Activated naive CD8-positive, alpha-beta T cell treated with anti-CD3 and anti-CD28 coated beads, Interleukin-2, amount 10 ng/mL, durations not matched to agents 7 days and 5 days (primary cell): ENCODE measurements at regions not wholly inside any gene's neighbourhood (a gene's known extent, or its start where the extent isn't known, plus 50 kb on each side); places are given as distances from the start of the nearest gene placed in this dataset.
"Not testable (repeated sequence)": the region's sequence is repeated elsewhere in the genome, so short reads cannot be mapped to it uniquely, and the experiment has no call there.

Experiments used
- ATAC-seq: fragments of 150-1000 bp; cut with Tn5 transposase; one replicate; pipeline ENCODE4 v1.10.0; 2021; ENCODE audit warnings: low read depth, moderate library complexity
- POLR2A ChIA-PET: fragments of 350-600 bp; sonication (Branson Sonifier 250); formaldehyde crosslinking; loops from one replicate; lab custom pipeline; 2021; ENCODE audit warnings: antibody characterized with exemption; lab: Charles Lee
- DNase-seq: peaks from one replicate; pipeline ENCODE4 v3.0.0; 2021
- H3K27ac Mint-ChIP-seq: one replicate; pipeline ENCODE4 v1.8.0; 2022; ENCODE audit warnings: mild to moderate bottlenecking, mixed read lengths
- H3K27me3 Mint-ChIP-seq: one replicate; pipeline ENCODE4 v1.8.0; 2022; ENCODE audit warnings: mild to moderate bottlenecking, moderate library complexity, mixed read lengths
- H3K36me3 Mint-ChIP-seq: one replicate; pipeline ENCODE4 v1.8.0; 2021; ENCODE audit warnings: mild to moderate bottlenecking, mixed read lengths
- H3K4me1 Mint-ChIP-seq: one replicate; pipeline ENCODE4 v1.8.0; 2021; ENCODE audit warnings: mixed read lengths
- H3K4me3 Mint-ChIP-seq: one replicate; pipeline ENCODE4 v1.8.0; 2022; ENCODE audit warnings: mild to moderate bottlenecking, moderate library complexity, mixed read lengths
- H3K9me3 Mint-ChIP-seq: one replicate; pipeline ENCODE4 v1.8.0; 2021; ENCODE audit warnings: mixed read lengths

DNA sequence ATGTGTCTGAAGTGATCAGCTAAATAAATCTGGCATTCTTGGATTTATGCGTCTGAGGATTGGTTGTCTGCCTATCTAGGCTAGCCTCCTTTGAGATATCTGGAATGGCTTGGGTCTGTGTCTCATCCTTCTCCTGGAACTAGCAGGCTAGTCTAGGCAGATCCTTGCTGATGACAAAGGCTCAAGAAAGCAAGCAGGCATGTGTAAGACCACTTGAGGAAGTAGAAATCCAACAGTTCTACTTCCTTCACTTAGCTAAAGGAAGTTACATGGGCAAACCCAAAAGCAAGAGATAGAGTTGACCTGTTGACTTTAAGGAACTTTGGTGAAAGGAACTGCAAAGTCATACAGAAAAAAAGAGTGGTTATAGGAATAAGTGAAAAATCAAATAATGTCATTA is 672.6 kb downstream of the MAFB start:
- Mint-ChIP-seq H3K9me3 (peaks cover 3% of the 10 kb centered on the region), H3K27ac (no peak overlapping the region), H3K27me3 (no peaks in the 10 kb centered on the region), H3K4me3 (no peak overlapping the region), H3K4me1 (no peaks in the 10 kb centered on the region), H3K36me3 (no peaks in the 10 kb centered on the region)
- POLR2A ChIA-PET, result no interaction called here
- no peak for DNase-seq
- ATAC-seq, result no peak

- H3K36me3 Mint-ChIP-seq, ATAC-seq, H3K9me3 Mint-ChIP-seq, DNase-seq, H3K4me1 Mint-ChIP-seq, H3K4me3 Mint-ChIP-seq, POLR2A ChIA-PET, H3K27ac Mint-ChIP-seq, H3K27me3 Mint-ChIP-seq: not testable (repeated sequence)
Measured at GRCh38 chr20:40012026-40012425, 677.0 kb downstream of the MAFB start.

GRCh38 chr20:40010483-40010882 is 678.6 kb downstream of the MAFB start:
- Mint-ChIP-seq H3K27ac (no peak overlapping the region), H3K9me3 (peaks cover 5% of the 10 kb centered on the region), H3K4me1 (no peaks in the 10 kb centered on the region), H3K4me3 (no peak overlapping the region), H3K27me3 (no peaks in the 10 kb centered on the region), H3K36me3 (no peaks in the 10 kb centered on the region)
- ATAC-seq (no peak), DNase-seq (no peak)
- POLR2A ChIA-PET, result no interaction called here

DNA sequence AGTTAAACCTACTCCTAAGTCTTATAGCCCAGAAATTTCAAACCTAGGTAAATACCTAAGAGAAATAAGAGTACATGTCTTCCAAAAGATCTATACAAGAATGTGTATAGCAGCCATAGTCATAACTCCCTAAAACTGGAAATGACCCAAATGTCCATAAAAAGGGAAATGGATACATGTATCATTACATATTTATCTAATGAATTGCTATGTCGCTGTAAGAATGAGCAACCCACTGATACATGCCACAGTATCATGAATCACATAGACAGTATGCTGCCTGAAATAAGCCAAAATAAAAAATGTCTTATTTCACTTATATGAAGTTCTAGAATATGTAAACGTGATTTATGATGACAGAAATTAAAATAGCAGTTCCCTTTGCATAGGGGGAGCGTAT is 679.5 kb downstream of the MAFB start:
- POLR2A ChIA-PET, result no interaction called here

DNA sequence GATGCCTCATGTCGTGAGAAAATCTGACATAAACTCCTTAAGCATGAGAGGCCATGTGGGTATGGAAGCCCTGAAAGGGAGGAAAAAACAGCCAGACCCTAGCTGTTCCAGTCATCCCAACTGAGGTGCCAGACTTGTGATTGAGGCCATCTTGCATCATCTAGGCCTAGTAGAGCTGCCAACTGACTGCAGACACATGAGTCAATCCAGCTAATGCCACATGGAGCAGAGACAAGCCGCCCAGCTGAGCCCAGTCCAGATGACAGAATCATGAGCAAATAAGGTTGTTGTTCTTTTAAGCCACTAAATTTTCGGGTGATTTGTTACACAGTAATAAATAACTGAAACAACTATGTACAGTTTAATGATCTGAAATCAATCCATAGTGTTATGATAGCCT is 680.9 kb downstream of the MAFB start:
- peaks cover 5% of the 10 kb centered on the region for H3K9me3 Mint-ChIP-seq
- POLR2A ChIA-PET, result no interaction called here
- no peak for ATAC-seq

More for the DNA sequence above, 679.5 kb downstream of the MAFB start:
- H3K27me3 Mint-ChIP-seq, result no peaks in the 10 kb centered on the region
- H3K4me3 Mint-ChIP-seq, result no peak overlapping the region
- ATAC-seq, result no peak
- peaks cover 5% of the 10 kb centered on the region for H3K9me3 Mint-ChIP-seq
- no peaks in the 10 kb centered on the region for H3K4me1 Mint-ChIP-seq
- H3K27ac Mint-ChIP-seq, result no peak overlapping the region
- no peaks in the 10 kb centered on the region for H3K36me3 Mint-ChIP-seq
- no peak for DNase-seq

GRCh38 chr20:40006168-40006860 is 682.7 kb downstream of the MAFB start:
- H3K36me3 Mint-ChIP-seq, result no peaks in the 10 kb centered on the region
- no peak for ATAC-seq
- H3K27me3 Mint-ChIP-seq, result no peaks in the 10 kb centered on the region
- POLR2A ChIA-PET, result no interaction called here
- peaks cover 1% of the 10 kb centered on the region for H3K9me3 Mint-ChIP-seq
- no peak overlapping the region for H3K4me3 Mint-ChIP-seq
- no peak for DNase-seq
- no peak overlapping the region for H3K27ac Mint-ChIP-seq
- no peaks in the 10 kb centered on the region for H3K4me1 Mint-ChIP-seq

More for the DNA sequence above, 680.9 kb downstream of the MAFB start:
- DNase-seq, result no peak
- Mint-ChIP-seq H3K4me1 (no peaks in the 10 kb centered on the region), H3K27me3 (no peaks in the 10 kb centered on the region), H3K36me3 (no peaks in the 10 kb centered on the region), H3K4me3 (no peak overlapping the region), H3K27ac (no peak overlapping the region)

GRCh38 chr20:40004092-40004491 is 684.9 kb downstream of the MAFB start:
- H3K36me3 Mint-ChIP-seq, H3K9me3 Mint-ChIP-seq, H3K4me3 Mint-ChIP-seq, ATAC-seq, H3K27ac Mint-ChIP-seq, H3K27me3 Mint-ChIP-seq, H3K4me1 Mint-ChIP-seq, POLR2A ChIA-PET, DNase-seq: not testable (repeated sequence)

DNA sequence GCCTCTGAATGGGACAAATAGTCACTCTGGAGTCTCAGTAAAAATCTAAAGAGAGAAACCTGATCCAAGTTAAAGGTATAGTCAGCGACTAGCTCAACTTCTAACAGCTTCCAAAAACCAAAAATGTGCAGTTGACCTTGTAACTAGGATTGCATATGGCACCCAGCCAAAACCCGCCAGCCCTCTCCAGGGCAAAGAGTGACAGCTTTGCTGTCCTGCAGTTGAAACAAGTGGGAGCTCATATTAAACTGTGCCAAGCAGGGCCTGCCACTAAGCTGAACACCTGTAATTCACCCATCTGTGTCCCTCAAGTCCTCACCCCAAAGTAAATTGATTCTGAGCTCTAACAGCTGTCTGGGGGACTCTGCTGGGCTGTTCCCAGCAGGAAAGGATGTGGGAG is 695.3 kb downstream of the MAFB start:
- Mint-ChIP-seq H3K36me3 (no peaks in the 10 kb centered on the region), H3K27me3 (no peaks in the 10 kb centered on the region), H3K9me3 (peaks cover 5% of the 10 kb centered on the region), H3K27ac (no peak overlapping the region), H3K4me3 (no peak overlapping the region), H3K4me1 (no peaks in the 10 kb centered on the region)
- DNase-seq (no peak), ATAC-seq (no peak)
- POLR2A ChIA-PET, result no interaction called here

DNA sequence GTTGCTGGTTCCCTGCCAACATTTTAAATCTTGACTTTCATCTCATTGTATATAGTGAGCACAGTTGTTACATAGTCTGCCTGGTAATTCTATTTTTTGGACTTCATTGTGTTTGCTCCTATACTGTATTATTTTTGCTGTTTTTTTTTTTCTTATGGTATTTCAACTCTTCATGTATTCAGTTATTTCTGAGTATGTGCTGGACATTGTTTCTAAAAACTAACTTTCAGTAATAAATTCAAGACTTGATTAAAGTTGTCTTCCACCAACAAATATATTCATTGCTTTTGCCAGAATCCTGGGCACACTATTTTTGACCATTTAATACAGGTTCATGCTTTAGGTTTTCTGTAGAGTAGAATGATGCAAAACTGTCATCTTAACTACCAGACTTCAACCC is 698.3 kb downstream of the MAFB start:
- no peak for ATAC-seq
- H3K4me1 Mint-ChIP-seq, result no peaks in the 10 kb centered on the region
- H3K27me3 Mint-ChIP-seq, result no peaks in the 10 kb centered on the region
- no peak overlapping the region for H3K4me3 Mint-ChIP-seq
- peaks cover 6% of the 10 kb centered on the region for H3K9me3 Mint-ChIP-seq
- no peak for DNase-seq
- POLR2A ChIA-PET, result no interaction called here
- no peak overlapping the region for H3K27ac Mint-ChIP-seq
- no peaks in the 10 kb centered on the region for H3K36me3 Mint-ChIP-seq

DNA sequence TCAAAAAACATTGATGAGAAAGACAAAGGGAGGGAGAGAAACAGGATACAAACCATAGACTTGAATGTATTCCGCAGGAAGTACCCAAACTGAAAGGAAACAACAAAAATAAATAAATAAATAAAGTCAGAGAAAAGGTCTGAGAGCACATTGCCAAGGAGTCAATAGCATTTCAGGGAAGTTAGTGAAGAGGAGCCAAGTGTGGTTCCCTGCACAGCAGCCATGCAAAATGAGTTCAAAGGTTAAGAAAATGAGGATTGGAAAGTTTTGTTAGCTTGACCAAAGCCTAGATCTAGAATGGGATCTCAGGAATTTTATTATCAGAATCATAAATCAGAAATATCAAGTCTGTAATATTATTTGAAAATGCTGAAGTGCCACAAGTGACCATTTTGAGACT is 700.0 kb downstream of the MAFB start:
- no peak overlapping the region for H3K27ac Mint-ChIP-seq

DNA sequence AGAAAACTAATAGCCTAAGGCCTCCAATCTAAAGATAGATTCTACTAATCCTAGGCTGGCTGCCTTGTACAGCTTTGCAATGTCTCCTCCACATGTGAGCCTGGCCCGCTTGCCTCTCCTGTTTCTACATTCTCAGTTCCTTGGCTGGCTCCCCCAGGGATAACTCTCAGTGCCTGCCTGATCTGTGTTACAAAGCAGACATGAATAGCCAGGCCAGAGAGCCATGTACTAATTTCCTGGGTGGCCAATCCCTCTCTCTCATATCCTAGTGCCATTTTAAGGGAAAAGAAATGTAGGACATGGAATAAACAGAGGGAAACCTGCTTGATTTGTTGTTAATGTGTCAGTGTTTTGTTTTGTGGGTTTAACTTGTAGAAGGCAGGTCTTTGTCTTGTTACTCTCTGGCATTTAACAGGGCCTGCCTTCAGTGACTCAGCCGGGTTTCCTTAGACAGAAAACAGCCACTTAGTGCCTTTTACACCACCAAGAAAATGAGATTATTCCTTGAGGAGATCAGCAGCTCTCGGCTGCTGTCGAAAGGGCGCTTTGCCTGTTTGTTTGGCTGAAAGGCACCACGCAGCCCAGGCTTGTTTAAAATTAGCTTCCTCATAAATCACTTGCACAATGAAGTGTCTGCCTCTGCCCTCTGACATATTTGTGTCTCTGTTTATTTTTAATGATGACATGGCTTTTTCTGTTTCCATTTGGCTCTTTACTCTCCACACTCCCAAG is 702.7 kb downstream of the MAFB start:
- Mint-ChIP-seq H3K27me3 (no peaks in the 10 kb centered on the region), H3K36me3 (no peaks in the 10 kb centered on the region), H3K9me3 (peaks cover 6% of the 10 kb centered on the region), H3K27ac (no peak overlapping the region), H3K4me3 (no peak overlapping the region), H3K4me1 (no peaks in the 10 kb centered on the region)
- ATAC-seq, result no peak
- no peak for DNase-seq
- POLR2A ChIA-PET, result no interaction called here

More for the DNA sequence above, 700.0 kb downstream of the MAFB start:
- no peaks in the 10 kb centered on the region for H3K4me1 Mint-ChIP-seq
- ATAC-seq (no peak), DNase-seq (no peak)
- POLR2A ChIA-PET, result no interaction called here
- H3K9me3 Mint-ChIP-seq, result peaks cover 6% of the 10 kb centered on the region
- no peaks in the 10 kb centered on the region for H3K36me3 Mint-ChIP-seq
- H3K27me3 Mint-ChIP-seq, result no peaks in the 10 kb centered on the region
- H3K4me3 Mint-ChIP-seq, result no peak overlapping the region

DNA sequence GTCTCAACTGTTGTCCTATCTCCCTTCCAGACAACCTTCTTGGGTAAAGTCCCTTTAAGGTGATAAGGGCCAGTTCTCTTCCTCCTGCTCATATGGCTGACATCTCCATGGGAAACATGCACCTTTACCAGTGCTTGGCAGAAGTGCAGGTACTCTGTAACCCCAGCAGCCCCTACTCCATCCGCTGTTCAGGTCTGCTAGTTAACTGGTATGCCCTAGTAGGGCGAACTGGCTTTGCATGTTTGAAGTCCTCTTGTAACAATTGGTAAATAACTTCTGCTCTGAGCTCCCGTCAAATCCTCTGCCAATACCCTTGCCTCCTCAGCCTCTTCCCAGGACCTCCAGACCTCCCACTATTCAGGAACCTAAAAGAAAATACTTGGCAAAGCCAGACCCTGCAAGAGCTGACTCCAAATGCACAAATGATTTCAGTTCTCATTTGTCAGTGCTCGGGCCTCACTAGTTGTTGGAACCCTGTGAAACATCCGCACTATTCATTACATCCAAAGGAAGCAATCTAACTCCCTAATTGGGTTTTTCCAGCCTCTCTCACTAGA is 703.7 kb downstream of the MAFB start:
- H3K27me3 Mint-ChIP-seq, result no peaks in the 10 kb centered on the region
- H3K4me3 Mint-ChIP-seq, result no peak overlapping the region
- POLR2A ChIA-PET, result no interaction called here
- H3K36me3 Mint-ChIP-seq, result no peaks in the 10 kb centered on the region
- H3K27ac Mint-ChIP-seq, result no peak overlapping the region
- ATAC-seq (no peak), DNase-seq (no peak)
- peaks cover 3% of the 10 kb centered on the region for H3K9me3 Mint-ChIP-seq
- H3K4me1 Mint-ChIP-seq, result no peaks in the 10 kb centered on the region

- H3K4me1 Mint-ChIP-seq, result no peaks in the 10 kb centered on the region
- H3K9me3 Mint-ChIP-seq, result peaks cover under 1% of the 10 kb centered on the region
- no peak for DNase-seq
- no peak overlapping the region for H3K4me3 Mint-ChIP-seq
- H3K27ac Mint-ChIP-seq, result no peak overlapping the region
- H3K36me3 Mint-ChIP-seq, result no peaks in the 10 kb centered on the region
- POLR2A ChIA-PET, result interaction anchor here (0.6 kb wide), 1 partner anchor 1724 kb away, joined by 5 read pairs; no protein-coding TSS in a partner anchor
- H3K27me3 Mint-ChIP-seq, result no peaks in the 10 kb centered on the region
- ATAC-seq, result no peak
Measured at GRCh38 chr20:39983655-39984054, 705.4 kb downstream of the MAFB start.

- no peaks in the 10 kb centered on the region for H3K27me3 Mint-ChIP-seq
- no peak overlapping the region for H3K27ac Mint-ChIP-seq
- DNase-seq, result no peak
- H3K36me3 Mint-ChIP-seq, result no peaks in the 10 kb centered on the region
- POLR2A ChIA-PET, result no interaction called here
- no peaks in the 10 kb centered on the region for H3K9me3 Mint-ChIP-seq
- H3K4me3 Mint-ChIP-seq, result no peak overlapping the region
- H3K4me1 Mint-ChIP-seq, result no peaks in the 10 kb centered on the region
- no peak for ATAC-seq
Measured at GRCh38 chr20:39983183-39983582, 705.9 kb downstream of the MAFB start.
